ENCODE measurements at regions not wholly inside any gene's neighbourhood (a gene's known extent, or its start where the extent isn't known, plus 50 kb on each side); places are given as distances from the start of the nearest gene placed in this dataset.

DNA sequence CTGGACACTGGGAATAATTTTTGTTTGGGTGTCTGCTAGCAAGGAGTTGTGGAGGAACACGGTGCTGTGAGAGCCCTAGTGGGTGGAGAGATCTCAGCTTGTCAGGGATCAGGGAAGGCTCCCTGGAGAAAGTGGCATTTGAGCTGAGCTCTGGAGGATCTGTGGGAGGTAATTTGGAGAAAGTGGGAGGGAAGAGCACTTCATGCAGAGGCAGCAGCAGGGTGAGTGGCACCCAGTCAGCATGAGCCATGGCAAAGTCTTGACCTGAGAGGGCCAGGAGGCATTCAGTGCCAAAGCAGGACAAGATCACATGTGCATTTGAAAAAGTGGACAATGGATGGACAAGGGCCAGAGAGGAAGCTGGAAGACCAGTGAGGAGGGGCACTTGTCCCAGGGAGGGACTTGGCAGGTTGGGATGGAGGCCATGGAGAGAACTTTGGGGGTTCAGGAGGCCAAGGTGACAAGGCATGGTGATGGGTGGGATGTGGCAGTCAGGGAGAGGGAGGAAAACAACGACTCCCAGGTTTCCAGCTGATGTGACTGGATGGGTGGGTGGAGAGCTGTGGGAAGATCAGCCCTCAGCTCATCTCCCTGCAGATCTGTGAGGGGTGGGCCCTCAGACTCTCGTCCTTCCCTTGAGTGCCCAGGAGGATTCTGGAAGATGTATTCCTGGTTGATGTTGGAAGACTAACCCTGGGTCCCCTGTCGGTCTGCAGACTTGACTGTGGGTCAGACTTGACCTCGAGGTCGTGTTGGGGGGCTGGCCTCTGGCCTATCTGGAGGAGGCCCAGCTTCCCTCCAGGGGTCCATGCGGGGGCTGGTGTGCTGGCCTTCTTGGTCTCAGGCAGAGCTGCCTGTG is 68.9 kb upstream of the PITX1 start:
- H3K36me3 ChIP-seq (ENCODE audit: insufficient read depth in 1 of 2, low read depth in 1 of 2): no peaks in the 10 kb centered on the region
- WGBS, 3 donors: 77 to 82% (median 80%) methylated on average over 6 to 7 of the region's 7 CpGs
- no peaks in the 10 kb centered on the region for H3K9me3 ChIP-seq
- TF ChIP-seq, protein P1, sequence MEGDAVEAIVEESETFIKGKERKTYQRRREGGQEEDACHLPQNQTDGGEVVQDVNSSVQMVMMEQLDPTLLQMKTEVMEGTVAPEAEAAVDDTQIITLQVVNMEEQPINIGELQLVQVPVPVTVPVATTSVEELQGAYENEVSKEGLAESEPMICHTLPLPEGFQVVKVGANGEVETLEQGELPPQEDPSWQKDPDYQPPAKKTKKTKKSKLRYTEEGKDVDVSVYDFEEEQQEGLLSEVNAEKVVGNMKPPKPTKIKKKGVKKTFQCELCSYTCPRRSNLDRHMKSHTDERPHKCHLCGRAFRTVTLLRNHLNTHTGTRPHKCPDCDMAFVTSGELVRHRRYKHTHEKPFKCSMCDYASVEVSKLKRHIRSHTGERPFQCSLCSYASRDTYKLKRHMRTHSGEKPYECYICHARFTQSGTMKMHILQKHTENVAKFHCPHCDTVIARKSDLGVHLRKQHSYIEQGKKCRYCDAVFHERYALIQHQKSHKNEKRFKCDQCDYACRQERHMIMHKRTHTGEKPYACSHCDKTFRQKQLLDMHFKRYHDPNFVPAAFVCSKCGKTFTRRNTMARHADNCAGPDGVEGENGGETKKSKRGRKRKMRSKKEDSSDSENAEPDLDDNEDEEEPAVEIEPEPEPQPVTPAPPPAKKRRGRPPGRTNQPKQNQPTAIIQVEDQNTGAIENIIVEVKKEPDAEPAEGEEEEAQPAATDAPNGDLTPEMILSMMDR (IDR thresholded peaks at IDR 0.05): no peak
- H3K27me3 ChIP-seq (ENCODE audit: insufficient read depth in 3 of 3, low read length in 2 of 3): no peaks in the 10 kb centered on the region
- no peak overlapping the region for H3K4me3 ChIP-seq
- H3K4me1 ChIP-seq: peaks cover 5% of the 10 kb centered on the region
- no peak for ATAC-seq
- no peak for DNase-seq
- no peak overlapping the region for H3K27ac ChIP-seq
- intact Hi-C loops (cut with DNase I): no loop called here

DNA sequence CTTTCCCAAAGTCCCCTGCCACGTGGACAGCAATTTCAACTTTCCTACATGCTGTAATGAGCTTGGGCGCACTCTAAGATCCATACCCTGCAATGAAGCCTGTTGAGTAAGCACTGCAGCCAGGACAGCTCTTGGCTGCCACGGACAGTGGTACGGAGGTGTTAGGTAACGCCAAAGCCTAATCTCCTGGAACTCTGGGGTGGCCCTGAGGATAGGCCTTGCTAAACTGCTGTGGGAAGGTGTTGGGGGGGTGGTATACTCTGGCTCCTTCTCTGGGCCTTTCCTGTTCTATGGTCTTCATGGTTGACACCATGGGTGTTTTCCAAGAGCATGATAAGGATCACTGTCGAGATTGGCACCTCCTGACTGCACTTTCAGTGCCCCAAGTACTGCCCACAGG is 66.4 kb upstream of the PITX1 start:
- Histone ChIP-seq H3K27ac (no peak overlapping the region), H3K4me1 (no peaks in the 10 kb centered on the region), H3K36me3 (ENCODE audit: insufficient read depth in 1 of 2, low read depth in 1 of 2) (no peaks in the 10 kb centered on the region), H3K9me3 (no peaks in the 10 kb centered on the region), H3K27me3 (ENCODE audit: insufficient read depth in 3 of 3, low read length in 2 of 3) (no peaks in the 10 kb centered on the region), H3K4me3 (no peak overlapping the region)
- ATAC-seq (peak in 3 of 4 donors; percentile 65 to 95 (median 89)), DNase-seq (peak in 1 of 2 donors; percentile 55)
- TF ChIP-seq, protein P1 (IDR thresholded peaks at IDR 0.05): no peak
- intact Hi-C loops (cut with DNase I): no loop called here
- WGBS, 3 donors: 57 to 90% (median 64%) methylated on average over 6 of the region's 6 CpGs

DNA sequence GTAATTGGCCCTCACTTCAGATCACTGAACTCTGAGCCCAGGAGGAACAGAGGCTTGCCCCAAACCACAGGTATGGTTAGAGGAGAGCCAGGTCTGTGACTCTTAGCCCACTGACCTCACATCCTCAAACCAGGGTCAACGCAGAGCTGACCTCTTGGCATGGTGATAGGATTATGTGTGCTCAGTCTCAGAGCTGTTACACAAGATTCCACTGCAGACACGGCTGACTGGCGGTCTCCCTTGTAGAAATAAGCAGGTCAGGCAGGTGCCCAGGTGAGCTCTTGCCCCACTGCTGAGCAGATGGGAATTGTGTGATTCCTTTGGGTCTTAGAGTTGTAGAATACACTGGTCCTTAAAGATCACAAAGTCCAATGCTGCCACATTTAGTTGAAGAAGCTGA is 66.0 kb upstream of the PITX1 start:
- H3K4me1 ChIP-seq: no peaks in the 10 kb centered on the region
- no peaks in the 10 kb centered on the region for H3K9me3 ChIP-seq
- no peak overlapping the region for H3K27ac ChIP-seq
- peak in 1 of 2 donors; percentile 5 for DNase-seq
- WGBS, 3 donors: 76 to 90% (median 81%) methylated on average over 3 of the region's 3 CpGs
- H3K4me3 ChIP-seq: no peak overlapping the region
- no peaks in the 10 kb centered on the region for H3K36me3 ChIP-seq (ENCODE audit: insufficient read depth in 1 of 2, low read depth in 1 of 2)
- intact Hi-C loops (cut with DNase I): no loop called here
- ATAC-seq: peak in 2 of 4 donors; percentile 35 to 36
- no peaks in the 10 kb centered on the region for H3K27me3 ChIP-seq (ENCODE audit: insufficient read depth in 3 of 3, low read length in 2 of 3)
- TF ChIP-seq, protein P1 (IDR thresholded peaks at IDR 0.05): no peak

- no peak overlapping the region for H3K27ac ChIP-seq
- ATAC-seq: no peak
- H3K4me1 ChIP-seq: peaks cover 3% of the 10 kb centered on the region
- intact Hi-C loops (cut with DNase I): no loop called here
- no peak overlapping the region for H3K4me3 ChIP-seq
- TF ChIP-seq, protein P1 (IDR thresholded peaks at IDR 0.05): no peak
- H3K27me3 ChIP-seq (ENCODE audit: insufficient read depth in 3 of 3, low read length in 2 of 3): no peaks in the 10 kb centered on the region
- H3K36me3 ChIP-seq (ENCODE audit: insufficient read depth in 1 of 2, low read depth in 1 of 2): no peaks in the 10 kb centered on the region
- DNase-seq: no peak
- WGBS, 3 donors: 96 to 99% (median 99%) methylated on average over 2 of the region's 2 CpGs
- H3K9me3 ChIP-seq: no peaks in the 10 kb centered on the region
These were observed 63.4 kb upstream of the PITX1 start for GRCh38 chr5:135097390-135097789.

All from psoas muscle (tissue), 7 donors.